Fibroblast of villous mesenchyme (primary cell): ENCODE measurements at regions not wholly inside any gene's neighbourhood (a gene's known extent, or its start where the extent isn't known, plus 50 kb on each side); places are given as distances from the start of the nearest gene placed in this dataset.

Experiments
- DNase-seq: peaks from one replicate; pipeline ENCODE4 v3.0.0-alpha.2; 2010; ENCODE audit warnings: low read depth
- H3K4me3 ChIP-seq: 2 replicates; pipeline ENCODE4 v1.5.1; 2011; ENCODE audit warnings: low read depth, mild to moderate bottlenecking, low read length
- CTCF ChIP-seq: IDR thresholded peaks from 2 replicates; pipeline ENCODE4 v1.5.1; 2012; ENCODE audit warnings: low read depth, mild to moderate bottlenecking, low read length; ENCODE audit not compliant: insufficient read depth

- no peak for DNase-seq
- TF ChIP-seq CTCF = no peak
- H3K4me3 ChIP-seq = no peak overlapping the region
These were observed 121.2 kb upstream of the NIPBL start for GRCh38 chr5:36755342-36755741.

- no peak for TF ChIP-seq CTCF
- no peak for DNase-seq
- no peak overlapping the region for H3K4me3 ChIP-seq
These were observed 120.6 kb upstream of the NIPBL start for GRCh38 chr5:36755920-36756488.

GRCh38 chr5:36756848-36757247 is 119.7 kb upstream of the NIPBL start:
- no peak for TF ChIP-seq CTCF
- H3K4me3 ChIP-seq = no peak overlapping the region
- DNase-seq = no peak

- no peak for TF ChIP-seq CTCF
- DNase-seq = no peak
- no peak overlapping the region for H3K4me3 ChIP-seq
These were observed 117.5 kb upstream of the NIPBL start for GRCh38 chr5:36759117-36759516.

GRCh38 chr5:36763454-36763853 is 113.1 kb upstream of the NIPBL start:
- TF ChIP-seq CTCF = no peak
- no peak for DNase-seq

GRCh38 chr5:36765876-36766275 is 110.7 kb upstream of the NIPBL start:
- no peak for TF ChIP-seq CTCF
- DNase-seq = no peak
- H3K4me3 ChIP-seq = no peak overlapping the region

More at GRCh38 chr5:36763454-36763853, 113.1 kb upstream of the NIPBL start:
- H3K4me3 ChIP-seq = no peak overlapping the region

GRCh38 chr5:36766981-36767380 is 109.6 kb upstream of the NIPBL start:
- H3K4me3 ChIP-seq = no peak overlapping the region
- TF ChIP-seq CTCF = no peak
- DNase-seq = no peak
